ENCODE measurements at regions not wholly inside any gene's neighbourhood (a gene's known extent, or its start where the extent isn't known, plus 50 kb on each side); places are given as distances from the start of the nearest gene placed in this dataset.

DNA sequence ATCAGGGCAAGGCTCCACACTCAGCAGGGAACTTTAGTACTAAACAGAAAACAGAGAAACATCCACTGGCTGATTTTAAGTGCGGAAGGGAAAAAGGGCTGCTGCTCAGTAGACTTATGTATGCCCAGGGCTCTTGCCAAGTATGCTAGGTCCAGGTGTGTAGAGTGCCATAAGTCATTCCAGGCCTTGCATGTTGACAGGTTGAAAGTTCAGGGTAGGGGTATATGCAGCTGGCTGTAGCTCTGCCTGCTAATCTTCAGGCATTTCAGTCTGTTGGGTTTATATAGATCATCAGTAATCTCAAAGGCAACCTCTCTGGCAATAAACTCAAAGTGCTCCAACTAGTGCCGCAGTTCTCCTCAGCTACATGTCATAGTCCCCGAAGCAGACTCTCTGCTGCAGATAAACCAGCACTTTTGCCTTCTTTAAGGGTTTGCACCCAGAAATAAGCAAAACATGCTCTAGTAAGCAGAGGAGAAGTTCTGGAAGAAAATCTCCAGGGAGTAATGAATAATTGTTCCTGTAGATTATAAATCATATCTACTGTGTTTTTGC is 134.9 kb upstream of the GRIA3 start:
- DNase-seq (ENCODE audit: low read depth) = no peak
- H3K4me3 ChIP-seq (ENCODE audit: low read depth, low read length) = no peak overlapping the region
- H3K27me3 ChIP-seq (ENCODE audit: control insufficient read depth, insufficient read depth, low read length) = no peaks in the 10 kb centered on the region
- no peak for FAIRE-seq
- no peaks in the 10 kb centered on the region for H3K36me3 ChIP-seq (ENCODE audit: control insufficient read depth, insufficient read depth, low read length)
- TF ChIP-seq, protein P1, sequence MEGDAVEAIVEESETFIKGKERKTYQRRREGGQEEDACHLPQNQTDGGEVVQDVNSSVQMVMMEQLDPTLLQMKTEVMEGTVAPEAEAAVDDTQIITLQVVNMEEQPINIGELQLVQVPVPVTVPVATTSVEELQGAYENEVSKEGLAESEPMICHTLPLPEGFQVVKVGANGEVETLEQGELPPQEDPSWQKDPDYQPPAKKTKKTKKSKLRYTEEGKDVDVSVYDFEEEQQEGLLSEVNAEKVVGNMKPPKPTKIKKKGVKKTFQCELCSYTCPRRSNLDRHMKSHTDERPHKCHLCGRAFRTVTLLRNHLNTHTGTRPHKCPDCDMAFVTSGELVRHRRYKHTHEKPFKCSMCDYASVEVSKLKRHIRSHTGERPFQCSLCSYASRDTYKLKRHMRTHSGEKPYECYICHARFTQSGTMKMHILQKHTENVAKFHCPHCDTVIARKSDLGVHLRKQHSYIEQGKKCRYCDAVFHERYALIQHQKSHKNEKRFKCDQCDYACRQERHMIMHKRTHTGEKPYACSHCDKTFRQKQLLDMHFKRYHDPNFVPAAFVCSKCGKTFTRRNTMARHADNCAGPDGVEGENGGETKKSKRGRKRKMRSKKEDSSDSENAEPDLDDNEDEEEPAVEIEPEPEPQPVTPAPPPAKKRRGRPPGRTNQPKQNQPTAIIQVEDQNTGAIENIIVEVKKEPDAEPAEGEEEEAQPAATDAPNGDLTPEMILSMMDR (IDR thresholded peaks at IDR 0.05; ENCODE audit: insufficient read depth, low read length, severe bottlenecking) = no peak

DNA sequence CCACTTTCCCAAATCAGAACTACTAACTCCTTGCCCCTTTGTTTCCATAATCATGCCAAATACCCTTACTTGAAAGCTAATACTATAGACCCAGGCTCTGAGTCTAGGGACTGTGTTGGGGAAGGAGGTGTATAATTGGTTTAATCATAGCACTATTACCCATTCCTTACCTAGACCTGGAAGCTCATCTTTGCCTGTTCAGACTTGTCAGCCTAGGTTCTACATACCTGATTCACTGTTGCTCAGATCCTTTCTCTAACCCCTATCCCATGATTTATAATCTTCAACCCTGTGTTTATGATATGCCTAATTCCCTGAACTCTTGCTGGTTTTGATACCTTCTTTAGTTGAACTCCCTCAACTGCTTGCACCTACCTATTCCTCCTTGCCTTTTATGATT is 123.1 kb upstream of the GRIA3 start:
- TF ChIP-seq, protein P1 (IDR thresholded peaks at IDR 0.05; ENCODE audit: insufficient read depth, low read length, severe bottlenecking) = no peak
- Histone ChIP-seq H3K4me3 (ENCODE audit: low read depth, low read length) (no peak overlapping the region), H3K36me3 (ENCODE audit: control insufficient read depth, insufficient read depth, low read length) (no peaks in the 10 kb centered on the region), H3K27me3 (ENCODE audit: control insufficient read depth, insufficient read depth, low read length) (no peaks in the 10 kb centered on the region)
- FAIRE-seq = no peak
- DNase-seq (ENCODE audit: low read depth) = peak; percentile 82

DNA sequence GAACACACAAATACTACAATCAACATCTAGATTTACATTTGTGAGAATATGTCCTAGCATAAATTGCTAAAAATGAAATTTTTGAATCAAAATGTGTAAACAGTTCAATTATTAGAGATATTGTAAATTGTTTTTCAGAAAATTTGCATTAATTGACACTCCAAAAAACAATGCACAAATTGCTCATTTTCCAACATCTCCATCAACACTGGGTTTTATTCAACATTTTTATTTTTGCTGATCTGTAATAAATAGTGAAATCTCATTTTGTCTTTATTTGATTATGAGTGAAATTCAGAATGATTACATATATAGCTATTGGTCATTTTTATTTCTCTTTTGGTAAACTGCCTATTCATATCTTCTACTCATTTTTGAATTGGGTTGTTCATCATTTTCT is 120.0 kb upstream of the GRIA3 start:
- Histone ChIP-seq H3K4me3 (ENCODE audit: low read depth, low read length) (no peak overlapping the region), H3K27me3 (ENCODE audit: control insufficient read depth, insufficient read depth, low read length) (no peaks in the 10 kb centered on the region), H3K36me3 (ENCODE audit: control insufficient read depth, insufficient read depth, low read length) (no peaks in the 10 kb centered on the region)
- DNase-seq (ENCODE audit: low read depth) = no peak
- no peak for FAIRE-seq
- TF ChIP-seq, protein P1 (IDR thresholded peaks at IDR 0.05; ENCODE audit: insufficient read depth, low read length, severe bottlenecking) = no peak

DNA sequence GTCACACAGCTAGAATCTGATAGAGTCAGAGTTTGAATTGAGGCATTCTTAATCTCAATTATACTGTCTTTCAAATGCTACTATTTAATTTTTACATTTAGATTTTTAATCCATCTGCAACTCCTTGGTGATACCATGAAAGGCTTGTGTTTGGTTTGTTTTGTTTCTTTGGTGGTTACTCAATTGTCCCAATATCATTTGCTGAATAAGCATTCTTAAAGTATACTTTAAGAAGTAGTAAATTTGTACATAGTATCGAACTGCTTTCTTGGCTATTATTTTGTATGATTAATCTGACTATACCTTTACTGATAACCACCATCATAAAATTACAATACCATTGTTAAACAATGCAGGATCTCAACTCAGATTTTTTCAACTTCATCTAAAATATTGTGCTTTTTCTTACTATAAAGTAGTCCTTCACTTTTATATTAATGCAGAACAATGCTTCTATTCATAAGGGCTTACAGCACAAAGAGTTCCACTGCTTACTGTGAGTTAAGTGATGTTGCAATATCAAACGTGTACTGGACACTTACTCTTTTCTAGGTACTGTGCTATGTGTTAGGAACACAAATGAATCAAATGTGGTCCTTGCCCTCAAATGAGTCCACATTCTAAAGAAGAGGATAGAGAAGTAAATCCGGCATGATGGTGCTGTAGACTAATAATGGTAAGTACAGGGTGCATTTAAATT is 111.2 kb upstream of the GRIA3 start:
- TF ChIP-seq, protein P1 (IDR thresholded peaks at IDR 0.05; ENCODE audit: insufficient read depth, low read length, severe bottlenecking) = no peak
- FAIRE-seq (no peak), DNase-seq (ENCODE audit: low read depth) (no peak)
- Histone ChIP-seq H3K4me3 (ENCODE audit: low read depth, low read length) (no peak overlapping the region), H3K36me3 (ENCODE audit: control insufficient read depth, insufficient read depth, low read length) (no peaks in the 10 kb centered on the region), H3K27me3 (ENCODE audit: control insufficient read depth, insufficient read depth, low read length) (no peaks in the 10 kb centered on the region)

DNA sequence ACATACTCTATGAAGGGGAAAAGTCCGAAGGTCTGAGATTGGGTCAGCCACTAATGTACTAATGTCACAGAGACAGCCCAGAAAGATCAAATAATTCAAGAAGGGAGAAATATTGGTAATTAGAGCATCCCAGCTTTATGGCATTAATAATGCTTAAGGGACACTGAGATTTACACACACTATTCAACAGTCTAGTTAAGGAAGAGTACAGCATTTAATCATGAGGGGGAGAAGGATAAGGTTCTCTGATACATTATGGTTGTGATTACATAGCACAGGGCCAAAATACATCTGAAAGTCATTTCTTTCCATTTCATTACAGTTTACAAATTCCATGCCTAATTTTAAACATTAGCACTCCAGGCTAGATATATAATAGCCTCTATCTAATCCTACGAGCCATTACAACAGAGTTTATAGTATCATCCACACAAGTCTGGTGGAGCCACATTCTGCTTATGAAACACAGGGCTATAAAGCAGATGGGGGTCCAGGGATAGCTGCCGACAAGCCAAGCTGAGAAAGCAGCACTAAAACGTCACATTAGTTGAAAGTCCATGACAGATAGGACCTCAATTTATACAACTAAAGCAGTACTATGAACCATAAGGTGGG is 108.0 kb upstream of the GRIA3 start:
- Histone ChIP-seq H3K36me3 (ENCODE audit: control insufficient read depth, insufficient read depth, low read length) (no peaks in the 10 kb centered on the region), H3K4me3 (ENCODE audit: low read depth, low read length) (no peak overlapping the region), H3K27me3 (ENCODE audit: control insufficient read depth, insufficient read depth, low read length) (no peaks in the 10 kb centered on the region)
- FAIRE-seq (no peak), DNase-seq (ENCODE audit: low read depth) (no peak)
- TF ChIP-seq, protein P1 (IDR thresholded peaks at IDR 0.05; ENCODE audit: insufficient read depth, low read length, severe bottlenecking) = no peak
